ENCODE measurements at regions not wholly inside any gene's neighbourhood (a gene's known extent, or its start where the extent isn't known, plus 50 kb on each side); places are given as distances from the start of the nearest gene placed in this dataset.
"Not testable (repeated sequence)": the region's sequence is repeated elsewhere in the genome, so short reads cannot be mapped to it uniquely, and the experiment has no call there.

DNA sequence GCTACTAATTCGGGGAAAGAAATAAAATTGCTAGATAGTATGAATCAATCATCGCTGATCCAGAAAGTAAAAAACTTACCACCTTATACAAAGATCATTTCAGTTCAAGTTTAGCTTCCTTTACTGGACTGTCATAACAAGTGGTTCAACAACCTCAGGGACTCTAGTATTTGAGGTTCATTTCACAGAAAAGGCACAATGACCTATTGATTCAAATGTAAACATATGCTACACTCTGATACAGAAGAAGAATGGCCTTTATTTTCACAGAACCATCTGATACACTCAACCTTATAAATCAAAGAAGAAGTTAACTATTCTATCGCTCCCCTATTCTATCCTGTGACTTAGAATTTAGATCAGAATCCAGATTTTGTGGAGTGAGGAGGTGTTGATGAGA is 140.8 kb upstream of the EFCAB3 start:
- WGBS, 2 experiments (ENCODE audit: insufficient coverage in 2 of 2) = 100% methylated on average over 1 of the region's 3 CpGs; no CpG with 5 or more reads in 1 of the 2 experiments
- not testable (repeated sequence) for H3K4me3 ChIP-seq (ENCODE audit: extremely low read depth, insufficient read depth, low read length, poor library complexity, severe bottlenecking)

DNA sequence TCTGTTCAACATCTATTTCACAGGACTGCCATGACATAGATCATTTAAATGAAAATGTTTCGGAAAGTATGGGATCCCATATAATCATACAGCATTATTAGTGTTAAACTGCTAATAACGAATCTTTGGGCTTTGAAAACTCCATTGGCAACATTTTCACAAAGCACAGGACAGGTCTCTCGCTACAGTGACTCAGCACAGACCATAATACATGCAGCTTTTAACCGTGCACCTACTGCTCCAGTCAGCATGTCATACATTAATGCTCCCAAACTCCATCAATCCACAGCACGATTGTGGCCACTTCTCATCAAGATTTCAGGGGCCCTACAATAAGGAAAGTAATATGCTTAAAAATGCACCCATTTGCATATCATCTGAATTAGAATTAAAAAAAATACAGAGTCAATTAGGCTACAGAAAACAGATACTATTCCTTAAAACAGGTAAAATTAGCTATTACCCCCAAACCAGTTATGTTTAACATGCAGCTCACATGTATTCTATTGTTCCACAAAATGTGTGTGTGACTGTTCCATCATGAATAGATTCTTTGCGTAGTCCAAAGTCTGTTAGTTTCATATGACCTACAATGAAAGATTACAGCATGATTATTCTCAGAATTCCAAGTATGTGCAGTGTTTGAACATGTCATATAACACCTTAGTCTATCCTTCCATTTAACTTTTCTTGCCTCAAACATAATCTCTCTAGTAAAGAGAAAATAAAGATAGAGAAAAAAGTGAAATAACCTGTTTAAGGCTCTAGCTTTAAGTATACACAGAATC is 141.6 kb upstream of the EFCAB3 start:
- H3K36me3 ChIP-seq (ENCODE audit: control insufficient read depth, insufficient read depth, low read length); H3K9me3 ChIP-seq (ENCODE audit: control insufficient read depth, low read length); H3K4me3 ChIP-seq (ENCODE audit: extremely low read depth, insufficient read depth, low read length, poor library complexity, severe bottlenecking); H3K27ac ChIP-seq (ENCODE audit: low read depth, low read length, severe bottlenecking); H3K4me1 ChIP-seq (ENCODE audit: control insufficient read depth, insufficient read depth, low read length, poor library complexity, severe bottlenecking): not testable (repeated sequence)
- WGBS, 2 experiments (ENCODE audit: insufficient coverage in 2 of 2) = 63 to 82% methylated on average over 2 of the region's 6 CpGs

More for the DNA sequence above, 140.8 kb upstream of the EFCAB3 start:
- H3K4me1 ChIP-seq (ENCODE audit: control insufficient read depth, insufficient read depth, low read length, poor library complexity, severe bottlenecking); H3K36me3 ChIP-seq (ENCODE audit: control insufficient read depth, insufficient read depth, low read length); H3K9me3 ChIP-seq (ENCODE audit: control insufficient read depth, low read length); H3K27ac ChIP-seq (ENCODE audit: low read depth, low read length, severe bottlenecking): not testable (repeated sequence)

DNA sequence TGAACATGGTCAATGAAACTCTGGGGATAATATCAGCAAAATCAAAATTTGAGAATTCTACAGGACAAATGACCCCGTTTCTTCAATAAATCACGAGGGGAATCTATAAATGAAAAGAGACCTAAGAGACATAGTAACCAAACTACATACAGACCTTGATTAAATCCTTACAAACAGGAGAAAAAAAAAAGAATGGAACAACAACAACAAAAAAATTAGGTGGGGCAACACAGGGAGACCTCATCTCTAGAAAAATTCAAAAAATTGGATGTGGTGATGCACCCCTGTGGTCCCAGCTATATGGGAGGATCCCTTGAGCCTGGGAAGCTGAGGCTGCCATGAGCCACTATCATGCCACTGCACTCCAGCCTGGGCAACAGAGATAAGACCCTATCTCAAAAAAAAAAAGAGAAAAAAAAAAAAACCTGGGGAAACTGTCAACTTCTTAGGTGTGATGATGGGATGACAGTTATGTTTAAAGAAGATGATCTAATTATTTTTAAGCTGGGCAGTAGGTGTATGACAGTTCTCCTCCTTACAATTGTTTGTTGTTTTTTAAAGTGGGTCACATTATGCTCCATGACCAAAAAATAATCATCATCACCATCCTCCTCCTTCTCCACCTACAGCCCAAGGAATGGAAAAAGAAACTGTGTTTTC is 146.4 kb upstream of the EFCAB3 start:
- H3K27ac ChIP-seq (ENCODE audit: low read depth, low read length, severe bottlenecking); H3K36me3 ChIP-seq (ENCODE audit: control insufficient read depth, insufficient read depth, low read length); H3K4me3 ChIP-seq (ENCODE audit: extremely low read depth, insufficient read depth, low read length, poor library complexity, severe bottlenecking); H3K9me3 ChIP-seq (ENCODE audit: control insufficient read depth, low read length); H3K4me1 ChIP-seq (ENCODE audit: control insufficient read depth, insufficient read depth, low read length, poor library complexity, severe bottlenecking): not testable (repeated sequence)
- no CpG with 5 or more reads among the region's 2 CpGs for WGBS, 2 experiments (ENCODE audit: insufficient coverage in 2 of 2)

- H3K9me3 ChIP-seq (ENCODE audit: control insufficient read depth, low read length); H3K27ac ChIP-seq (ENCODE audit: low read depth, low read length, severe bottlenecking); H3K4me3 ChIP-seq (ENCODE audit: extremely low read depth, insufficient read depth, low read length, poor library complexity, severe bottlenecking); H3K36me3 ChIP-seq (ENCODE audit: control insufficient read depth, insufficient read depth, low read length); H3K4me1 ChIP-seq (ENCODE audit: control insufficient read depth, insufficient read depth, low read length, poor library complexity, severe bottlenecking): not testable (repeated sequence)
- no CpG with 5 or more reads among the region's 5 CpGs for WGBS, 2 experiments (ENCODE audit: insufficient coverage in 2 of 2)
Measured at GRCh38 chr17:62231293-62231692, 149.1 kb upstream of the EFCAB3 start.

DNA sequence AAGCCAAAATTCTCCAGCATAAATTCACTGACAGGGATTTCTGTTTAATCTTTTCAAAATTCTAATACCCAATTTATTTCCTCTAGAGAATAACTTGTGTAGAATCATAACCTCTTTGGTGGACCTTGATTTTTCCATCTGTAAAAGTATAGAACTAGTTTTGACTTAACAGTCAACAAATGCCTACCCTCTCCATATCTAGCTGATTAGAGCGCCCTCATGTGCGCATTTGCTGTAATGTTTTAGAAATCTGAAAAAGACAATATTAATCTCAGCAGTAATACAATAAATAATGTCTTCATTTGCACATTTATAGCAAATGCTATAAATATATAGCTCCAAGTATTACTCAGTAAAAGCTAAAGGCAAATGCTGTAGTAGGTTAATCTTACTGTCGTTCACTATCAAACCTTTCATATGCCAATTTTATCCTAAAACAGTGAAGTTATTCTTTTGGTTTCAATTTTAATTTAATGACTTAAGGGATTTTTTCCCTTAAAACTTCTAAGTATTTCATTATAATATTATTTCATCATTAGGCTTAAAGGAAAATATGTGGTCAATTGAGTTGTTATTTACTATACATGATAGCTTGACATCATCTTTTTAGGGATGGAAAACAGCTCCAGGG is 153.6 kb upstream of the EFCAB3 start:
- H3K4me1 ChIP-seq (ENCODE audit: control insufficient read depth, insufficient read depth, low read length, poor library complexity, severe bottlenecking); H3K27ac ChIP-seq (ENCODE audit: low read depth, low read length, severe bottlenecking); H3K9me3 ChIP-seq (ENCODE audit: control insufficient read depth, low read length); H3K4me3 ChIP-seq (ENCODE audit: extremely low read depth, insufficient read depth, low read length, poor library complexity, severe bottlenecking); H3K36me3 ChIP-seq (ENCODE audit: control insufficient read depth, insufficient read depth, low read length): not testable (repeated sequence)
- no CpG with 5 or more reads among the region's 3 CpGs for WGBS, 2 experiments (ENCODE audit: insufficient coverage in 2 of 2)

DNA sequence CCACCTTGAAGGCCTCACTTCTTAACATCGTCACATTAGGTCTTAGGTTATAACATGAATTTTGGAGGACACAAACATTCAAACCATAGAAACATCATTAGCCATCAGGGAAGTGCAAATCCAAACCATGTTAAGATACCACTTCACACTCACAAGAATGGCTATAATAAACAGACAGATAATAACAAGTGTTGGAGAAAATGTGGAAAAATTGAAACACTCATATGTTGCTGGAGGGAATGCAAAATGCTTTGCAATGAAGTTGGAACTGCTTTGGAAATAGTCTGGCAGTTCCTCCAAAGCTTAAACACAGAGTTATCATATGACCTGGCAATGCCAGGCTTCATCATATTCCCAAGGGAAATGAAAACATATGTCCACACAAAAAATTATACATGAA is 156.8 kb upstream of the EFCAB3 start:
- not testable (repeated sequence) for H3K4me3 ChIP-seq (ENCODE audit: extremely low read depth, insufficient read depth, low read length, poor library complexity, severe bottlenecking); H3K4me1 ChIP-seq (ENCODE audit: control insufficient read depth, insufficient read depth, low read length, poor library complexity, severe bottlenecking)
- WGBS, 2 experiments (ENCODE audit: insufficient coverage in 2 of 2) = no CpG with 5 or more reads among the region's 1 CpG

DNA sequence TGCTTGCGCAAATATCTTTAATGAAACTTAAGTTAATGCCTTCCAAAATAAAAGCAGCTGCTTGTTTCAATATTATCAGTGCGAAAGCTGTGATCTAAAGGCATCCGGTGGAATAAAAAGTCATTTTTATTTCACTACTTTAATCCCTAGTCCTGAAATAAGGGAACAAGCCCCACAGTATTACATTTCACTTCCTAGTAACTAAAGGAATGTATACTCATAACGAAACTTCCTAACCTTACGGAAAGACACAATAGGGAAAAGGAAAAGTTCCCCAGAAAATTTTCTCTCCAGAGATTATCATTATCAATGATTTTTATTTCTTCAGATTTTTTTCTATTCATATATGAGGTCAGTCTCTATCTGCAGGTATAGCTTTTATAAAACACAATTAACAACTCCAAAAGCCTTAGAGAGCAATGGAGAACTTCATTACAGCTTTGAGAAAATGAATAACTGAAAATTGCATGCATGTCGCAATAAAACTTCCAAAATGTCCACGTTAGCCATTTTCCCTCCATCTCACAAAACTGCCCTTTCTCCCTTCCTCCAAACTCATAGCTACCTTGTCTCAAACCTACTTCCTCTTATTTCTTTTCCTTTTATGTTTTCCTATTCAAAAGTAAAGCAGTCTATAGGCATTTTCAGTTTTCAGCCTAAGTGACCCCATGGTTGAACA is 154.3 kb upstream of the MED13 start:
- Histone ChIP-seq H3K4me1 (ENCODE audit: control insufficient read depth, insufficient read depth, low read length, poor library complexity, severe bottlenecking) (no peaks in the 10 kb centered on the region), H3K9me3 (ENCODE audit: control insufficient read depth, low read length) (no peaks in the 10 kb centered on the region), H3K4me3 (ENCODE audit: extremely low read depth, insufficient read depth, low read length, poor library complexity, severe bottlenecking) (no peak overlapping the region), H3K36me3 (ENCODE audit: control insufficient read depth, insufficient read depth, low read length) (no peaks in the 10 kb centered on the region), H3K27ac (ENCODE audit: low read depth, low read length, severe bottlenecking) (no peak overlapping the region)
- WGBS, 2 experiments (ENCODE audit: insufficient coverage in 2 of 2) = 88 to 98% methylated on average over 3 to 6 of the region's 7 CpGs

More for the DNA sequence above, 156.8 kb upstream of the EFCAB3 start:
- not testable (repeated sequence) for H3K36me3 ChIP-seq (ENCODE audit: control insufficient read depth, insufficient read depth, low read length); H3K27ac ChIP-seq (ENCODE audit: low read depth, low read length, severe bottlenecking); H3K9me3 ChIP-seq (ENCODE audit: control insufficient read depth, low read length)

GRCh38 chr17:62216847-62217246 is 151.8 kb upstream of the MED13 start:
- 87 to 94% methylated on average over 7 to 8 of the region's 8 CpGs for WGBS, 2 experiments (ENCODE audit: insufficient coverage in 2 of 2)
- Histone ChIP-seq H3K36me3 (ENCODE audit: control insufficient read depth, insufficient read depth, low read length) (no peaks in the 10 kb centered on the region), H3K4me3 (ENCODE audit: extremely low read depth, insufficient read depth, low read length, poor library complexity, severe bottlenecking) (no peak overlapping the region)

DNA sequence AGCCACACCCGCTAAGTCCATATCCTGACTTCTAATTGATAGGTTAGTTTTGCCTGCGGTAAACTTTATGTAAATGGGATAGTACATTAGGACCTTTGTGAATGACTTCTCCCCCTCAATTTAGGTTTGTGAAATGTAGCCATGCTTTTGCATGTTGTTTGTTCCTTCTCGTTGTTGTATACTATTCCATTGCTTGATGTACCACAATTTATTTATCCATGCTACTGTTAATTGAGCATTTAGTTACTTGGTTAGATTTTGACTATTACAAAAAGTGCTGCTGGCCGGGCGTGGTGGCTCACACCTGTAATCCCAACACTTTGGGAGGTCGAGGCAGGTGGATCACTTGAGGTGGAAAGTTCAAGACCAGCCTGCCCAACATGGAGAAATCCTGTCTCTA is 150.8 kb upstream of the MED13 start:
- WGBS, 2 experiments (ENCODE audit: insufficient coverage in 2 of 2) = 81% methylated on average over 4 of the region's 6 CpGs; no CpG with 5 or more reads in 1 of the 2 experiments

More at GRCh38 chr17:62216847-62217246, 151.8 kb upstream of the MED13 start:
- Histone ChIP-seq H3K27ac (ENCODE audit: low read depth, low read length, severe bottlenecking) (no peak overlapping the region), H3K4me1 (ENCODE audit: control insufficient read depth, insufficient read depth, low read length, poor library complexity, severe bottlenecking) (no peaks in the 10 kb centered on the region), H3K9me3 (ENCODE audit: control insufficient read depth, low read length) (no peaks in the 10 kb centered on the region)

GRCh38 chr17:62206550-62206949 is 141.5 kb upstream of the MED13 start:
- no peak overlapping the region for H3K27ac ChIP-seq (ENCODE audit: low read depth, low read length, severe bottlenecking)
- peaks cover 3% of the 10 kb centered on the region for H3K4me1 ChIP-seq (ENCODE audit: control insufficient read depth, insufficient read depth, low read length, poor library complexity, severe bottlenecking)
- H3K9me3 ChIP-seq (ENCODE audit: control insufficient read depth, low read length) = no peaks in the 10 kb centered on the region
- 93% methylated on average over 3 to 4 of the region's 4 CpGs for WGBS, 2 experiments (ENCODE audit: insufficient coverage in 2 of 2)
- H3K36me3 ChIP-seq (ENCODE audit: control insufficient read depth, insufficient read depth, low read length) = no peaks in the 10 kb centered on the region
- no peak overlapping the region for H3K4me3 ChIP-seq (ENCODE audit: extremely low read depth, insufficient read depth, low read length, poor library complexity, severe bottlenecking)

More for the DNA sequence above, 150.8 kb upstream of the MED13 start:
- not testable (repeated sequence) for H3K4me1 ChIP-seq (ENCODE audit: control insufficient read depth, insufficient read depth, low read length, poor library complexity, severe bottlenecking); H3K9me3 ChIP-seq (ENCODE audit: control insufficient read depth, low read length); H3K4me3 ChIP-seq (ENCODE audit: extremely low read depth, insufficient read depth, low read length, poor library complexity, severe bottlenecking); H3K36me3 ChIP-seq (ENCODE audit: control insufficient read depth, insufficient read depth, low read length); H3K27ac ChIP-seq (ENCODE audit: low read depth, low read length, severe bottlenecking)

All from mesodermal cell (in vitro differentiated cells).